Fibroblast of lung (primary cell): ENCODE measurements at regions not wholly inside any gene's neighbourhood (a gene's known extent, or its start where the extent isn't known, plus 50 kb on each side); places are given as distances from the start of the nearest gene placed in this dataset.

Experiments
- DNase-seq, 2 donors: peaks; one replicate each; pipeline versions ENCODE4 v3.0.0 to v3.0.0-alpha.2; 2010; ENCODE audit warnings: low read depth in 2 of 2
- H2AFZ ChIP-seq: 2 replicates; pipeline ENCODE4 v1.5.1; 2012; ENCODE audit warnings: low read length, control low read depth, inconsistent platforms
- H3K27ac ChIP-seq: 2 replicates; pipeline ENCODE4 v1.5.1; 2011; ENCODE audit warnings: low read length, control low read depth; ENCODE audit not compliant: insufficient read depth
- H3K27me3 ChIP-seq: 2 replicates; pipeline ENCODE4 v1.5.1; 2011; ENCODE audit warnings: mild to moderate bottlenecking, low read length; ENCODE audit not compliant: control insufficient read depth, insufficient read depth
- H3K36me3 ChIP-seq: 2 replicates; pipeline ENCODE4 v1.5.1; 2011; ENCODE audit warnings: low read length; ENCODE audit not compliant: control insufficient read depth, insufficient read depth
- H3K4me1 ChIP-seq: 2 replicates; pipeline ENCODE4 v1.5.1; 2011; ENCODE audit warnings: low read length; ENCODE audit not compliant: control insufficient read depth, insufficient read depth; ENCODE audit errors: extremely low read depth
- H3K4me2 ChIP-seq: 2 replicates; pipeline ENCODE4 v1.5.1; 2011; ENCODE audit warnings: low read length, control low read depth; ENCODE audit not compliant: insufficient read depth; ENCODE audit errors: extremely low read depth
- H3K4me3 ChIP-seq, 4 experiments: fragments of 200-600 bp in 1 of 4; sonication (generic) in 1 of 4; replicated peaks in 1 of 4; 2 replicates each; pipeline ENCODE4 v1.5.1; 2011 to 2016; ENCODE audit warnings: low read length in 4 of 4, low read depth in 3 of 4, mild to moderate bottlenecking in 3 of 4, control low read depth in 2 of 4, inconsistent platforms in 1 of 4, mixed read lengths in 1 of 4; ENCODE audit not compliant: insufficient read depth in 1 of 4; ENCODE audit errors: control extremely low read depth in 1 of 4
- H3K79me2 ChIP-seq: 2 replicates; pipeline ENCODE4 v1.5.1; 2012; ENCODE audit warnings: mild to moderate bottlenecking, low read length, inconsistent platforms; ENCODE audit not compliant: control insufficient read depth, insufficient read depth
- H3K9ac ChIP-seq: 2 replicates; pipeline ENCODE4 v1.5.1; 2011; ENCODE audit warnings: mild to moderate bottlenecking, low read length, control low read depth; ENCODE audit not compliant: insufficient read depth
- H3K9me3 ChIP-seq: 2 replicates; pipeline ENCODE4 v1.5.1; 2012; ENCODE audit warnings: low read depth, low read length; ENCODE audit not compliant: control insufficient read depth, insufficient read depth
- H4K20me1 ChIP-seq: 2 replicates; pipeline ENCODE4 v1.5.1; 2011; ENCODE audit warnings: low read length; ENCODE audit not compliant: control insufficient read depth, insufficient read depth; ENCODE audit errors: extremely low read depth
- CTCF ChIP-seq, 2 donors: IDR thresholded peaks in 1 of 2; conservative IDR thresholded peaks in 1 of 2; 1 replicate in 1 of 2; 2 replicates in 1 of 2; pipeline ENCODE4 v1.5.1; 2011 to 2012; ENCODE audit warnings: low read length in 2 of 2, control low read depth in 1 of 2, inconsistent platforms in 1 of 2, low read depth in 1 of 2, mild to moderate bottlenecking in 1 of 2
- EZH2 ChIP-seq: IDR thresholded peaks from 2 replicates; pipeline ENCODE4 v1.5.1; 2012; ENCODE audit warnings: low read length, control low read depth, mild to moderate bottlenecking; ENCODE audit errors: missing control alignments

- Histone ChIP-seq H3K4me2 (no peak overlapping the region), H3K36me3 (no peaks in the 10 kb centered on the region), H3K9ac (no peak overlapping the region), H3K27ac (peak overlapping the region; percentile 61), H3K4me3 (no peak overlapping the region), H3K4me1 (peaks cover 6% of the 10 kb centered on the region), H3K9me3 (no peaks in the 10 kb centered on the region), H4K20me1 (no peaks in the 10 kb centered on the region), H3K27me3 (no peaks in the 10 kb centered on the region), H2AFZ (no peak overlapping the region), H3K79me2 (no peaks in the 10 kb centered on the region)
- DNase-seq, result peak; percentile 93 to 95
- no peak for TF ChIP-seq EZH2
Measured at GRCh38 chr4:176538217-176538925, 218.6 kb downstream of the SPCS3 start.

- TF ChIP-seq CTCF (conservative IDR thresholded peaks at IDR 0.05 in 1 of 2, IDR thresholded peaks at IDR 0.05 in 1 of 2; ENCODE audit: low read depth in 1 of 2, low read length in 2 of 2) (no peak), EZH2 (no peak)
- Histone ChIP-seq H3K4me3 (no peak overlapping the region), H3K4me2 (no peak overlapping the region), H2AFZ (no peak overlapping the region), H4K20me1 (no peaks in the 10 kb centered on the region), H3K79me2 (no peaks in the 10 kb centered on the region), H3K27me3 (no peaks in the 10 kb centered on the region), H3K36me3 (no peaks in the 10 kb centered on the region), H3K9ac (no peak overlapping the region), H3K27ac (no peak overlapping the region), H3K9me3 (no peaks in the 10 kb centered on the region), H3K4me1 (peaks cover under 1% of the 10 kb centered on the region)
- peak in 1 of 2 donors; percentile 25 for DNase-seq
Measured at GRCh38 chr4:176539091-176539784, 219.5 kb downstream of the SPCS3 start.

GRCh38 chr4:176539785-176540175 lies 220.0 kb downstream of the SPCS3 start:
- Histone ChIP-seq H3K4me1 (no peaks in the 10 kb centered on the region), H3K9ac (no peak overlapping the region), H3K79me2 (no peaks in the 10 kb centered on the region), H3K4me2 (no peak overlapping the region), H3K9me3 (no peaks in the 10 kb centered on the region), H4K20me1 (no peaks in the 10 kb centered on the region), H3K36me3 (no peaks in the 10 kb centered on the region), H2AFZ (no peak overlapping the region), H3K4me3 (no peak overlapping the region), H3K27me3 (no peaks in the 10 kb centered on the region), H3K27ac (no peak overlapping the region)
- TF ChIP-seq CTCF (conservative IDR thresholded peaks at IDR 0.05 in 1 of 2, IDR thresholded peaks at IDR 0.05 in 1 of 2; ENCODE audit: low read depth in 1 of 2, low read length in 2 of 2), result no peak
- TF ChIP-seq EZH2, result no peak
- DNase-seq, result peak; percentile 43 to 48
